T follicular helper cell (primary cell): ENCODE measurements at regions not wholly inside any gene's neighbourhood (a gene's known extent, or its start where the extent isn't known, plus 50 kb on each side); places are given as distances from the start of the nearest gene placed in this dataset.

ENCODE experiments used
- DNase-seq: peaks from one replicate; pipeline ENCODE4 v3.0.0-alpha.2; 2020; ENCODE audit warnings: low read depth

DNA sequence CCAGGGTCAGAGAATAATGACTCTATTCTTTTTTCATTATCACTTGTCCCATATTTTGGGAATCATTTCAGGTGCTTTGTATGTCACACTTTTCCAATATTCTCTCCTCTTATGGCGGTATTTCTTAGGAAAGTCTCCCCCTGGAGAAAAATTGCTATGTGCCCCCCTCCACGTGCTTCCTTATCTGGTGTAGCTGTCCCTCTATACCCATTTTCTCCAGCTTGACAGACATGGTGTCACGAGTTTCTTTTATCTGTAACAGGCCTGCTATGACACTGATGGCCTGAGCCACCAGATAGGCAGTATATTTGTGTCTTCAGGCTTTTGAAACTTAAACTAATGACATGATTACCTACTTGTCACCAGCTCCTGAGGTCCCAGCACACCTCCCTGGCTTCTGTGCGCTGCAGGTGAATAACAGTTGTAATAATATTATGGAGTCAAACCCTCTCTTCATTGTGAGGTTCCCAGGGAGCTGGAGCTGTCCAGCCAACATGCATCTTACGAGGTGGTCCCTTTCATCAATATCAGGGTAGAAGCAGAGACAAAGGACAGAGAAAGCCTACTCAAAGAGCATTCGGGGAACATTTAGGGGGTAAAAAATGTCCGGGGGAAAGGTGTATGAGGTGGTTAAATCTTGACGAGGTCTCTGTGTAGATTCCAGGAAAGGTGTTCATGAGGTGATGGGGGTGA, 71.2 kb upstream of the DUSP10 start:
- no peak for DNase-seq

- no peak for DNase-seq
Measured at GRCh38 chr1:221812088-221812752, 70.3 kb upstream of the DUSP10 start.

- no peak for DNase-seq
Measured at GRCh38 chr1:221810406-221810805, 68.5 kb upstream of the DUSP10 start.

DNA sequence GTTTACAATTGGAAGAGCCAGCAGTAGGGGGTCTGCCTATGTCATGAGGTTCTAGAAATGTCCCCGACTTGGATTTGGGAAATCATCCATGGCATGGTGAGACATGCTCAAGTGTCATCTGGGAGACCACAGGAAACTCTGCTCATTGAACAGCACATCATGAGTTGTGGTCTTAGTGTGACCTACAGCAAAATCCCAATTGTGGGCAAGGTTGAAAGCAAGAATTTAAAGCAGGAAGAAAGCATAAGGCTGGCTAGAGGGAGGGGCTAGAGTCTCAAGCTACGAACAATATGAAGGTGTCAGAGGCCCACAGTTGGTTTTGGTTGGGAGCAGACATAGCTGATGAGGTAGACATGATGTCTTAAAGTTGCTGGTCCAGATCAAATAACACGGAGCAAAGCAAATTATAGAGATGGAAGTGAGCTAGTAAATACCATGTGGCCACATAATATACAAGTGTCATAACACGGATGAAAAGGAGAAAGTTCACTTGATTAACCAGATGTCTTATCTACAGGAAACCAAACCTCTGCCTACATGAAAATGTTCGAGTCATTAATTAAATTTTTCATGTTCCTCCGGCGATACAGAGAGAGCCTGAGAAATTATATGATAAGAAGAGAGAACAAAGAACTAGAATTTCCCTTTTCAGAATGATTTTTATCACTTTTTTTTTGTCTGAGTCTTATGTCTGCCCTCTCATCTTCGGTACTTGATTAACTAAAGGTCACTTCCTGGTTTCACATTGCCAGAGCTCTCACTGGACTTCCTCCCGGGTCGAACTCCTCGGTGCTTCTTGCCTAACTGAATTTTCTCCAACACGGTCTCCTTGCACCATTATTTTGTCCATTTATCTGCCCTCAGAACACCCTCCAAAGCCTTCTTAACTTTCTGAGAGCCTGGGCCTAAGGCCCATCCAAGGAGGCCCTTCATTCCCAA, 67.5 kb upstream of the DUSP10 start:
- DNase-seq: no peak

GRCh38 chr1:221806984-221807383, 65.1 kb upstream of the DUSP10 start:
- DNase-seq: no peak

DNA sequence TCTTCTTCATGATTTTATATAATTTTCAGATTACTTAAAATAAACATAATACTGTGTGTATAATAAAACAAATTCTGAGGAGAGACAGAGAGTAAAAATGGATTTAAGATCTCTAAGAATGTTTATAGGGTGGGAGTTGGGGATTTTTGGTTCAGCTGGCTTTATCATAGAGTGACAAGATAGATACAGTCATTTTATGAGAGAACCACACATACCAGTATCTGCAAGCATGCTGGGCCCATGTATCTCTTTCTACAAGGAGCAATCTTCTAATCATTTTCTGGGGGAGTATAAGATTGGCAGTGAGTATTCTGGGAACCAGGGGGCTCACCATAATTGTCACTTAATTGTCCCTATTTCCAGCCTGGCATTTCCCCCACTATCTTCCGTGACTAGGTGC, 64.3 kb upstream of the DUSP10 start:
- no peak for DNase-seq

DNA sequence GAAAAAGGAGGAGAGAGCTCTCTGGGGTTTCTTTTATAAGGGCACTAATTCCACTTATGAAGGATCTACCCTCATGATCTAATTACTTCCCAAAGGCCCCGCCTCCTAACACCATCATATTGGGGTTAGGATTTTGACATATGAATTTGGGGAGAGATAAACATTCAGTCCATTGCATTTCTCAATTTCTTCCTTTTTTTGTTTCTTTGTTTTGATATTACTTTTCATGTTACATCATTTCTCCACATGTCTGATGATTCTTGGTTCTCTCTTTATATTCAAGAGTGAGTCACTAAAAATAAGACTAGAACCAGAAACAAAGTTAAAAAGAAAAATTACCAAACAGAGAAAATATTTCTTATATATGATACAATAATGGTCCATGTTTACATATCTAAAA, 63.2 kb upstream of the DUSP10 start:
- DNase-seq: no peak

GRCh38 chr1:221804303-221804702, 62.4 kb upstream of the DUSP10 start:
- DNase-seq: no peak

- DNase-seq: no peak
Measured at GRCh38 chr1:221801773-221802516, 60.1 kb upstream of the DUSP10 start.

DNA sequence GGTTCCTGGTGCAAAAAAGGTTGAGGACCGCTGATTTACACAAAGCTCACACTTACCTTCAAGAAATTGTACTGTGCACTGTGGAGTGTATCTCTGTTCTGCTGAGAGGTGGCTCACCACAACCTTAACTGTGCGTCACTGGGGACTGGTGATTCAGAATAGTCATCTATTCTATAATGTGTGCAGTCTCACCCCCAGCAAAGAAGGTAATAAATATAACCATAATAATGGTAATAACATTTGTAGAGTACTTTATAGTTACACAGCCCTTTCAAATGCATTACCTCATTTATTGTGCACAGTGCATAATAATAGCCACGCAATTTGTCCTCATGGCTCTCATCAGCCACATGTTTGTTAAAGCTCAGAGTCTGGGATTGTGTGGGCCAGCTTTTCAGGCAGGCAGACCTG, 59.4 kb upstream of the DUSP10 start:
- DNase-seq: no peak

- DNase-seq: no peak
Measured at GRCh38 chr1:221800831-221801230, 58.9 kb upstream of the DUSP10 start.

- DNase-seq: no peak
Measured at GRCh38 chr1:221797506-221797905, 55.6 kb upstream of the DUSP10 start.

GRCh38 chr1:221796700-221797099, 54.8 kb upstream of the DUSP10 start:
- no peak for DNase-seq

- DNase-seq: no peak
Measured at GRCh38 chr1:221795380-221795779, 53.5 kb upstream of the DUSP10 start.

GRCh38 chr1:221794935-221795334, 53.0 kb upstream of the DUSP10 start:
- no peak for DNase-seq

GRCh38 chr1:221794079-221794670, 52.3 kb upstream of the DUSP10 start:
- DNase-seq: no peak

DNA sequence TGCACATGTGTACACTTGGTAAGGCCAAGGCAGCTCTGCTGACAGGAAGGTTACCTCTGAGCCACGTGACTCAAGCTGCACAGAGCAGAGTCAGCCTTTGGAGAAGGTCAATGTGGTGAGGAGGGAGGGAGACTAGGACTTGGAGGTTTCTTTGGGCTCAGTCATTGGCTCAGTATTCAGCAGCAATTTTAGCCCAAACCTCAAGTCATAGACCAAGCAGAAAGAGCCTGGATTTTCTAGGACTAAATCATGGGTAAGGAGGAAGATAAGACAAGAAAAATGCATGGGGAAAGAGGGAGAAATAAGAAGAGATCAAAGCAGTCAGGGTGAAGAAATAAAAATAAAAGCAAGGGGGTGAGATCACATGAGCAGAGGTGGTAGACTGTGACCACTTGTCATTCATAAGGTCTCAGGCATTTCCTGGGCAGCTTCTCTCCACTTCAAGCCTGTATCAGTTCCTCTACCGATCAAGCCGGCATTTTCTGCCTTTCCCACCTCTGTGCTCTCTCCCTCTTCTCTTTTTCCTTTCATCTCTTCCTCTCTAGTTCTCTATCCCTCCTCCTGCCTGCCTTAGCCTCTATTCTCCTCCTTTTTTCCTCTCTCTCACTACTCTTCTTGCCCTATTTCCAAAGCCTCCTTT, 51.7 kb upstream of the DUSP10 start:
- no peak for DNase-seq

GRCh38 chr1:221791846-221792245, 50.0 kb upstream of the DUSP10 start:
- no peak for DNase-seq
